Loucy (cell line): ENCODE measurements at regions not wholly inside any gene's neighbourhood (a gene's known extent, or its start where the extent isn't known, plus 50 kb on each side); places are given as distances from the start of the nearest gene placed in this dataset.

Experiments
- H2AFZ ChIP-seq: fragments of 200-600 bp; sonication (generic); 2 replicates; pipeline ENCODE4 v1.6.0; 2016; ENCODE audit warnings: antibody characterized with exemption, mild to moderate bottlenecking, low read length, moderate library complexity
- H3F3A ChIP-seq: fragments of 200-600 bp; 2 replicates; pipeline ENCODE4 v1.6.0; 2016; ENCODE audit warnings: antibody characterized with exemption, low read depth, mild to moderate bottlenecking
- H3K27me3 ChIP-seq: fragments of 200-600 bp; sonication (generic); 2 replicates; pipeline ENCODE4 v1.6.1; 2014; ENCODE audit warnings: low read length, mild to moderate bottlenecking; ENCODE audit not compliant: insufficient read depth, poor library complexity, severe bottlenecking
- H3K36me3 ChIP-seq: fragments of 200-600 bp; sonication (generic); 2 replicates; pipeline ENCODE4 v1.6.1; 2016; ENCODE audit warnings: low read length; ENCODE audit not compliant: insufficient read depth
- H3K4me1 ChIP-seq: fragments of 200-600 bp; sonication (generic); 2 replicates; pipeline ENCODE4 v1.5.1; 2014; ENCODE audit warnings: low read length, mild to moderate bottlenecking; ENCODE audit not compliant: insufficient read depth, poor library complexity, severe bottlenecking
- H3K4me2 ChIP-seq: fragments of 200-600 bp; sonication (generic); 2 replicates; pipeline ENCODE4 v1.6.0; 2014; ENCODE audit warnings: antibody characterized with exemption, low read length, low read depth, mild to moderate bottlenecking; ENCODE audit not compliant: poor library complexity, severe bottlenecking
- H3K4me3 ChIP-seq: fragments of 200-600 bp; sonication (generic); 2 replicates; pipeline ENCODE4 v1.5.1; 2014; ENCODE audit warnings: low read length, mild to moderate bottlenecking, mixed read lengths; ENCODE audit not compliant: poor library complexity, severe bottlenecking
- H3K79me2 ChIP-seq: fragments of 200-600 bp; sonication (generic); 2 replicates; pipeline ENCODE4 v1.6.1; 2014; ENCODE audit warnings: low read length; ENCODE audit not compliant: insufficient read depth
- H3K9ac ChIP-seq: fragments of 200-600 bp; sonication (generic); 2 replicates; pipeline ENCODE4 v1.6.0; 2014; ENCODE audit warnings: mild to moderate bottlenecking, low read depth, low read length, moderate library complexity; ENCODE audit not compliant: poor library complexity, severe bottlenecking
- H3K9me2 ChIP-seq: fragments of 200-600 bp; sonication (generic); replicated peaks from 2 replicates; pipeline ENCODE4 v1.6.1; 2016; ENCODE audit warnings: low read depth, low read length, mixed read lengths
- H3K9me3 ChIP-seq: fragments of 200-600 bp; sonication (generic); 2 replicates; pipeline ENCODE4 v1.6.1; 2014; ENCODE audit warnings: mild to moderate bottlenecking, antibody characterized with exemption, low read length, low read depth; ENCODE audit not compliant: insufficient read depth
- H4K20me1 ChIP-seq: fragments of 200-600 bp; sonication (generic); 2 replicates; pipeline ENCODE4 v1.6.0; 2014; ENCODE audit warnings: antibody characterized with exemption, low read length, mild to moderate bottlenecking; ENCODE audit not compliant: insufficient read depth, poor library complexity, severe bottlenecking
- EZH2phosphoT487 ChIP-seq: fragments of 200-600 bp; IDR thresholded peaks from 2 replicates; pipeline ENCODE4 v1.6.1; 2018; ENCODE audit warnings: antibody characterized with exemption, mild to moderate bottlenecking, moderate library complexity, borderline replicate concordance
- TF ChIP-seq, protein P1 (sequence below): fragments of 200-600 bp; sonication (generic); conservative IDR thresholded peaks from 2 replicates; pipeline ENCODE4 v1.5.1; 2014; ENCODE audit warnings: mild to moderate bottlenecking, antibody characterized with exemption, low read length

DNA sequence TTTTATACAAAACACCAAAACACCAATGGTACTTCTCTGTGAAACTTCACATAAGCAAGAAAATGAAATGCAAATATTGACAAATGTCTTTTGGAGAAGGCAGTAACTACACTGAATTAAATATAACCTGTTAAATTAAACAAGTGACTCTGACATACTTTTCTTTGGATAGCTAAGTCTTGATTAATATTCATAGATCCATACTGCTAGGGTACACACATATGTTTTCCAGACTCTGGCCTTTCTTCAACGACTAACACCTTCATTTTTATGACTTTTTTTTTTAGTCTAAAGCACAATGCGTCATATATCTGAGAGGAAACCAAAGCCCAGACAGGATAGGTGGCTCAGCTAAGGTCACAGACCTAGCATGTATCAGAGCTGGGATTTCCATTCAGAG lies 263.7 kb downstream of the TENT4A start:
- no peaks in the 10 kb centered on the region for H3K9me2 ChIP-seq
- no peaks in the 10 kb centered on the region for H4K20me1 ChIP-seq
- H3K4me3 ChIP-seq = no peak overlapping the region
- H3K36me3 ChIP-seq = no peaks in the 10 kb centered on the region
- no peaks in the 10 kb centered on the region for H3K27me3 ChIP-seq
- no peak overlapping the region for H2AFZ ChIP-seq
- no peaks in the 10 kb centered on the region for H3K4me1 ChIP-seq
- H3K4me2 ChIP-seq = no peak overlapping the region
- H3F3A ChIP-seq = no peaks in the 10 kb centered on the region
- no peak for TF ChIP-seq EZH2phosphoT487
- TF ChIP-seq, protein P1, sequence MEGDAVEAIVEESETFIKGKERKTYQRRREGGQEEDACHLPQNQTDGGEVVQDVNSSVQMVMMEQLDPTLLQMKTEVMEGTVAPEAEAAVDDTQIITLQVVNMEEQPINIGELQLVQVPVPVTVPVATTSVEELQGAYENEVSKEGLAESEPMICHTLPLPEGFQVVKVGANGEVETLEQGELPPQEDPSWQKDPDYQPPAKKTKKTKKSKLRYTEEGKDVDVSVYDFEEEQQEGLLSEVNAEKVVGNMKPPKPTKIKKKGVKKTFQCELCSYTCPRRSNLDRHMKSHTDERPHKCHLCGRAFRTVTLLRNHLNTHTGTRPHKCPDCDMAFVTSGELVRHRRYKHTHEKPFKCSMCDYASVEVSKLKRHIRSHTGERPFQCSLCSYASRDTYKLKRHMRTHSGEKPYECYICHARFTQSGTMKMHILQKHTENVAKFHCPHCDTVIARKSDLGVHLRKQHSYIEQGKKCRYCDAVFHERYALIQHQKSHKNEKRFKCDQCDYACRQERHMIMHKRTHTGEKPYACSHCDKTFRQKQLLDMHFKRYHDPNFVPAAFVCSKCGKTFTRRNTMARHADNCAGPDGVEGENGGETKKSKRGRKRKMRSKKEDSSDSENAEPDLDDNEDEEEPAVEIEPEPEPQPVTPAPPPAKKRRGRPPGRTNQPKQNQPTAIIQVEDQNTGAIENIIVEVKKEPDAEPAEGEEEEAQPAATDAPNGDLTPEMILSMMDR = no peak
- H3K79me2 ChIP-seq = no peaks in the 10 kb centered on the region
- H3K9me3 ChIP-seq = no peaks in the 10 kb centered on the region
- H3K9ac ChIP-seq = no peak overlapping the region

DNA sequence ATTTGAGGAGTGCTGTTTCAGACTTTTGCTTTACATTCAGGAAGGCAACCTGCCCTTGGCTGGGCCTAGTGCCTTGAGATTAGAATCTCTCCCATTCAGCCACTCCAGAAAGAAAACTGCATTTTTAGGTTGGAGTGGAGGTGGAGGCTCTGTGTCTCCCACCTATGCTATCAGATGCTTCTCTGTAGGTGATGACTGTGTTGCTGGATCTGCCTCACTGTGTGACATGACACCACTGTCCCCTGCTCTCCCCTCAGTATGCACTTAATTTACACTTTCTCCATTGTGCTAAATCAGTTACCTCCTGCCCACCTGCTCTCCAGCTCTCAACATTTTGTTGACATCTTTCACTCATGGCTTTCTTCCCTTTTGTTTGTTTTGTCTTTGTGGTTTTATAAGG lies 265.8 kb downstream of the TENT4A start:
- H3F3A ChIP-seq = no peaks in the 10 kb centered on the region
- no peak overlapping the region for H3K4me3 ChIP-seq
- no peaks in the 10 kb centered on the region for H3K9me3 ChIP-seq
- no peaks in the 10 kb centered on the region for H3K79me2 ChIP-seq
- no peak overlapping the region for H3K9ac ChIP-seq
- no peaks in the 10 kb centered on the region for H3K36me3 ChIP-seq
- H4K20me1 ChIP-seq = no peaks in the 10 kb centered on the region
- no peaks in the 10 kb centered on the region for H3K9me2 ChIP-seq
- no peaks in the 10 kb centered on the region for H3K4me1 ChIP-seq
- no peaks in the 10 kb centered on the region for H3K27me3 ChIP-seq
- H3K4me2 ChIP-seq = no peak overlapping the region
- no peak overlapping the region for H2AFZ ChIP-seq
- TF ChIP-seq, protein P1 = no peak
- TF ChIP-seq EZH2phosphoT487 = no peak

DNA sequence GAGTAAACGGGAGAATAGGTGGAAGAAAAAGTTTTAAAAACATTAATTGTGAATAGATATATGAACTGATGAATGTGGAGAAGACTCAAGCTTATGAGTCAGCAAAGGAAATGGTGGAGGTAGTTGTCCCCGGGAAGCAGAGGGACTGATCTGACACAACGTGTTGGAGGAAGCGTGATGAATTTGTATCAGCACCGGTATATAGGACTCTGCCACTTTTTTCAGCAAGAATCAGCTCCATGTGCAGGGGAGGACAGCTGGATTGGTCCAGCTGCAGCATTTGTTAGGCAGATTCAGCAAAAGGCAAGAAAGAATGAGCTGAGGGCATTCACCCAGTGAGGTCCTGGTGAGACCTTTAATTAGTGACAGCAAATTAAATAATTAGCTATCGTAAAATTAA lies 276.0 kb downstream of the TENT4A start:
- no peaks in the 10 kb centered on the region for H3K9me2 ChIP-seq
- H2AFZ ChIP-seq = no peak overlapping the region
- no peaks in the 10 kb centered on the region for H3K4me1 ChIP-seq
- H3K36me3 ChIP-seq = no peaks in the 10 kb centered on the region
- no peaks in the 10 kb centered on the region for H3K79me2 ChIP-seq
- no peaks in the 10 kb centered on the region for H4K20me1 ChIP-seq
- TF ChIP-seq, protein P1 = no peak
- TF ChIP-seq EZH2phosphoT487 = no peak
- no peaks in the 10 kb centered on the region; the same call in 1 of the 2 replicates for H3K9me3 ChIP-seq
- no peaks in the 10 kb centered on the region for H3F3A ChIP-seq
- H3K27me3 ChIP-seq = no peaks in the 10 kb centered on the region
- no peak overlapping the region for H3K4me2 ChIP-seq
- H3K4me3 ChIP-seq = no peak overlapping the region
- H3K9ac ChIP-seq = no peak overlapping the region
